Stimulated activated CD4-positive, alpha-beta T cell treated with anti-CD3 and anti-CD28 coated beads, Interleukin-1b, Interleukin-23, amount 100 ng/mL, for 48 hours (primary cell): ENCODE measurements at regions not wholly inside any gene's neighbourhood (a gene's known extent, or its start where the extent isn't known, plus 50 kb on each side); places are given as distances from the start of the nearest gene placed in this dataset.
"Not testable (repeated sequence)": the region's sequence is repeated elsewhere in the genome, so short reads cannot be mapped to it uniquely, and the experiment has no call there.

Experiments
- DNase-seq: peaks from one replicate; pipeline ENCODE4 v3.0.0-alpha.2; 2020

DNA sequence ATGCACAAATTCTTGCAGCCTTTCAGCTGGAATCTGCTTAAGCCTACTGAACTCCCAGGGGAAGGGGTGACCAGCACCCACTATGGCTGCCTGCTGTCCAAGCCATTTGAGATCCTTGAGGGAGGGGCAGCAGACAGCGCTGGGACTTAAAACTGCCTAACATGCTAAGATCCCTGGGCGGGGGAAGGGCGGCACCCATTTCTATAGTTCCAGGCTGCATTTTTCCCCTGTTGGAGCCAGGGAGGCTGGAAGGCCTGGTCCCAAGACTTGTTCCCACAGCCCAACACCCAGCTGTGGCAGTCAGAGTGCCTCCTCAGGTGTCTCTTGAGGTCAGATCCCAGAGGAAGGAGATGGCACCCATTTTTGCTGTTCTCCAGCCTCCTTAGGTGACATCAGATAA is 1061.3 kb upstream of the COX7C start:
- no peak for DNase-seq

DNA sequence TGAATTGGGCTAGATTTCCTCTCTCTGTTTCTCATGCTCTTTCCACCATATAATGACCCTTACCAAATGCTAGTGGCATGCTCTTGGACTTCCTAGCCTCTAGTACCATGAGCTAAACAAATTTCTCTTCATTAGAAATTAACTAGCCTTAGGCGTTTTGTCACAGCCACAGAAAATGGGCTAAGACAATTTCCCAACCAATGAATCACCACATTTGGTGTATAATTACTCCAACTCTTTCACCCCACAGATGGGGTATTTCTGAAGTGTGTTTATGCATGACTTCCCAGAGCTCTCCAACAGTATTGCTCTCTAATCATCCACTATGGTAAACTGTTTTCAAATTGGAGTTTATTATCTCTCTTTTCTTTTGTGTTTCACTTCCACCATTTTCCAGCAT is 1041.1 kb upstream of the COX7C start:
- no peak for DNase-seq

DNA sequence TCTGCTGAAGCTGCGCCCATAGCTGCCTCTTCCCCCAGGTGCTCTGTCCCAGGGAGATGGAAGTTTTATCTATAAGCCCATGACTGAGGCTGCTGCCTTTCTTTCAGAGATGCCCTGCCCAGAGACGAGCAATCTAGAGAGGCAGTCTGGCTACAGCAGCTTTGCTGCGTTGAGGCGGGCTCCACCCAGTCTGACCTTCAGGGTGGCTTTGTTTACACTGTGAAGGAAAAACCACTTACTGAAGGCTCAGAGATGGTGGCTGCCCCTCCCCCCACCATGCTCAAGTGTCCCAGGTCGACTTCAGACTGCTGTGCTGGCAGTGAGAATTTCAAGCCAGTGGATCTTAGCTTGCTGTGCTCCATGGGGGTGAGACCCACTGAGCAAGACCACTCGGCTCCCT is 1029.9 kb upstream of the COX7C start:
- DNase-seq: not testable (repeated sequence)

DNA sequence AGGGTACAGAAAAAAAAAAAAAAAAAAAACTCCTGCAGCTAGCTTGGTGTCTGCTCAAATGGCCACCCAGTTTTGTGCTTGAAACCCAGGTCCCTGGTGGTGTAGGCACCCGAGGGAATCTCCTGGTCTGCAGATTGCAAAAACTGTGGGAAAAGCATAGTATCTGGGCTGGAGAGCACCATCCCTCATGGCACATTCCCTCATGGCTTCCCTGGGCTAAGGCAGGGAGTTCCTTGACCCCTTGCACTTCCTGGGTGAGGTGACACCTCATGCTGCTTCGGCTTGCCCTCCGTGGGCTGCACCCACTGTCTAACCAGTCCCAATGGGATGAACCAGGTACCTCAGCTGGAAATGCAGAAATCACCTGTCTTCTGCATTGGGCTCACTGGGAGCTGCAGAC is 1029.5 kb upstream of the COX7C start:
- not testable (repeated sequence) for DNase-seq

DNA sequence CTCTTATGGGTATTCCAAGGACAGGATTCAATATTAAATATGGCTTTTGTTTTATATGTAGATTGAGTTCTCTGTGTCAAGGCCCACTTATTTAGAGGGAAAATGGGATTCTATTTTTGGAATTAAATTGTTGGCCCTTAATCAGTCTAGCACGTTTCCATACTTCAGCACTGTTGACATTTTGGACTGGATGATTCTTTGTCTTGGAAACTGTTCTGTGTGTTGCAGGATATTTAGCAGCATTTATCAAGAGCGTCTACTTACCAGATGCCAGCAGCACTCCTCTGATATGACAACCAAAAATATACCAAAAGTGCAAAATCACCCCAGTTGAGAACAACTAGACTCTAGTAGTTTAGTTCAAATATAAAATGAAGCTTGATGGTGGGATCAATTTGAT is 1027.0 kb upstream of the COX7C start:
- DNase-seq: no peak

DNA sequence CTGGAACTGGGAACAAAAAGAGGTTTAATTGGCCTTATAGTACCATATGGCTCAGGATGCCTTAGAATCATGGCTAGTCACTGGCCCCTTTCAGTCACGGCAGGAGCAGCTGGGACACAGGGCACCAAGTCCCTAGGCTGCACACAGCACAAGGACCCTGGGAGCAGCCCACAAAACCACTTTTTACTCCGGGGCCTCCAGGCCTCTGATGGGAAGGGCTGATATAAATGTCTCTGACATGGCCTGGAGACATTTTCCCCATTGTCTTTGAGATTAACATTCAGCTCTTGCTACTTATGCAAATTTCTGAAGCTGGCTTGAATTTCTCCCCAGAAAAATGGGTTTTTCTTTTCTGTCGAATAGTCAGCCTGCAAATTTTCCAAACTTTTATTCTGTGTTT is 1026.4 kb upstream of the COX7C start:
- no peak for DNase-seq

DNA sequence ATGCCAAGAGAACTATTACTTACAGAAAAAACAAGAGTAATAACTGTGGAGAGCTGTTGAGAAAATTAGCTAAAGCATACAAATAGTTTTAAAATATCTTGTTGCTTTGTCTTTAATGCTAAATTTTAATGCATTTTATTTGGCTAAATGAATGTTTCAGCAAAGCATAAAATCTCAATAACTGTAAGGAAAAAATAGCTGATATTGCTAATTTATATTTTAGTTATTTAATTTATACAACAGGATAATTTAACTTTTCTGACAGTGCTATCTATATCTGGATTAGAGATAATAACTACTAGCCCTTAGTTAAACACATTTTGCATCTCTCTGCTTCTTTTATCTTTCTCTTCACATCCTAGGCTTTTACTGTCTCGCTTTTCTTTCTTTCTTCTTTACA is 1014.9 kb upstream of the COX7C start:
- no peak for DNase-seq

DNA sequence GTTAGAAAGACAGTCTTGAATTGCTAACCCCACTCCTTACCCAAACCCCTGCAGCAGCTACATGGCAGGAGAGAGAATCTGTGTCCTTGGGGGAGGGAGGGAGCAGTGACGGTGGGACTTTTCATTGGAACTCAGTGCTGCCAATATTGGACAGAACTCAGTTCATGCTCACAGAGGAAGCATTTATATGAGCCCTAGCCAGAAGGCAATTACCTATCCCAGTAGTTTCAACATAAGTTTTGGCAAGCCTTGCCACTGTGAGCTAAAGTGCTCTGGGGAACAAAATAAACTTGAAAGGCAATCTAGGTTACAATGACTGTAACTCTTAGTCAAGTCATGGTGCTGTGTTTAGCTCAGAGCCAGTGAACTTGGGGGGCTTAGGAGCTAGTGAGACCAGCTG is 1013.4 kb upstream of the COX7C start:
- DNase-seq: no peak

DNA sequence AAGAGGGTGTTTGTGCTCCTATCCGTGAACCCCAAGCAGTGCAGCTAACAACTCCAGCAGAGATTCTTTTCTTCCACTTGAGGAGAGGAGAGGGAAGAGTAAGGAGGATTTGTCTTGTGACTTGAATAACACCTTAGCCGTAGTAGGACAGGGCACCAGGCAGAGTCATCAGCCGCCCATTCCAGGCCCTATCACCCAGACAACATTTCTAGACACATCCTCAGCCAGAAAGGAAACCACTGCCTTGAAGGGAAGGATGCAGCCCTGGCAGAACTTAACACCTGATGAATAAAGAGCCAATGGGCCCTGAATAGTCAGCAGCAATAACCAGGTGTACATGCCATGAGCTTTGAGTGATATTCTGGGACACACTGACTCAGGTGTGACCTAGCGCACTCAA is 1013.0 kb upstream of the COX7C start:
- no peak for DNase-seq

DNA sequence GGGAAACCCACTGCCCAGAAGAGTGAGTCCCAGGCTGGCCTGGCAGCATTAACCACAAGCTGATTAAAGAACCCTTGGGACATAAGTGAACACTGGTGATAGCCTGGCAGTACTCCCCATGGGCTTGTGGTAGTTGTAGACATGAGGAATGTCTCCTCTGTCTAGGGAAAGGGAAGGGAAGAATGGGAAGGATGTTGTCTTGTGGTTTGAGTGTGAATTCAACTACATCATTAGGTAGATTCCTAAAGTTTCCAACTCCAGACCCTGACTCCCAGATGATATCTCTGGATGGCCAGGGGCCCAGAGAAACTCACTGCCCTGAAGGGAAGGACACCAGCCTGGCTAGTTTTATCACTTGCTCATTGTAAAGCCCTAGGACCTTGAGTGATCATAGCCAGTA is 1012.4 kb upstream of the COX7C start:
- DNase-seq: no peak

DNA sequence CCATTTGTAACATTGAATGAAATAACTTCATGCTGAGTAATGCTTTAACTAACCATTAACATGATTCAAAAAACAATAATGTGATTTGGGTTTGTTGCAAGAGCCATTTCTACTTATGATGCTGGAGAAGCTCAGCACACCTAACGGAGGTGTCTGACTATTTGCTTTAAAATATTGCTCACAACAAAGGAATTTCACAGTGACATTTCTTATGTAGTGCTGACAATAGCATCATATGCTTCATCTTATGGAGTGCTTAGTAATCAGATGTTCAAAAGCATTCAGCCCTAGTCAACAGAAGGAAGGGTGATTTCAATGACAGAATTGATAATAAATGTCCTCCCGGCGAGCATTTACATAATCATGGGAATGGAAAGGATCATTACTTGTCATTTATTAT is 1003.3 kb upstream of the COX7C start:
- DNase-seq: no peak

DNA sequence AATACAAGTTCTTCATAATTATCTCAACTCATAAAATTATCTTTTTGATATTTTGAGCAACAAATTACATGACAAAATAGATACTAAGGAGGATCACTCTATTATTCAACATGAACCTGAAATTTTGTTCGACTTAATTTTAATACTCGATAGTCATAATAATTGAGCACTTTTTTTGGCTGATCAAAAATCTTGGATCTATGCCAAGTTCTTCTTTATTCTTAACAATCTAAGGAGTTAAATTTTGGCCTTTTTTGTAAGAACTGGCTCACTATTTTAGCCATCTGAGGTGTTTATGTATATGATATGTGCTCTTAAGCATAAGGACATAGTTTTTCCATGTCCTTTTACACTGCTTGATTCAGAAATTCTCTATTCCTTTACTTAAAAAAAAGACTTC is 996.1 kb upstream of the COX7C start:
- no peak for DNase-seq

DNA sequence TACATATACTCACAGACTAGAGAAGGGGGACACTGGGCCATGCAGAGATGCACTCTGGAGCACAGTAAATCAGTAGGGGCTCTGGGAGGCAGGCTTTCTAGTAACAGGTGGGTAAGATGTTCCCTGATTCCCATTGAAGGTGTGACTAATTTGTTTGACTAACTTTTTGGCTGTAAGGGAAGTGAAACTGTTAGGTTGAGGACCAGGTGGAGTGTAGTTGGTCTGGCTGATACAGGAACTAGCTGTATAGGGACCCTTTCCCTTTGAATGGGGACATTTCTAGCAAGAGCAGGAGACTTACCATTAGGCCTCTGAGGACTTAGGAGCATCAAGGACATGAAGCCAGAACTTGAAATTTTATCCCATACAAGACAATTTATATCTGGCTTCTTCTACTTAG is 989.6 kb upstream of the COX7C start:
- DNase-seq: no peak

DNA sequence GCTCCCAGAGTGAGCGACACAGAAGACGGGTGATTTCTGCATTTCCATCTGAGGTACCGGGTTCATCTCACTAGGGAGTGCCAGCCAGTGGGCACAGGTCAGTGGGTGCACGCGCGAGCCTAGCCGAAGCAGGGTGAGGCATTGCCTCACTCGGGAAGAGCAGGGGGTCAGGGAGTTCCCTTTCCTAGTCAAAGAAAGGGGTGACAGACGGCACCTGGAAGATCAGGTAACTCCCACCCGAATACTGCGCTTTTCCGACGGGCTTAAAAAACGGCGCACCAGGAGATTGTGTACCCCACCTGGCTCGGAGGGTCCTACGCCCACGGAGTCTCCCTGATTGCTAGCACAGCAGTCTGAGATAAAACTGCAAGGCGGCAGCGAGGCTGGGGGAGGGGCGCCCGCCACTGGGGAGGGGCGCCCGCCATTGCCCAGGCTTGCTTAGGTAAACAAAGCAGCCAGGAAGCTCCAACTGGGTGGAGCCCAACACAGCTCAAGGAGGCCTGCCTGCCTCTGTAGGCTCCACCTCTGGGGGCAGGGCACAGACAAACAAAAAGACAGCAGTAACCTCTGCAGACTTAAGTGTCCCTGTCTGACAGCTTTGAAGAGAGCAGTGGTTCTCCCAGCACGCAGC is 979.1 kb upstream of the COX7C start:
- not testable (repeated sequence) for DNase-seq

DNA sequence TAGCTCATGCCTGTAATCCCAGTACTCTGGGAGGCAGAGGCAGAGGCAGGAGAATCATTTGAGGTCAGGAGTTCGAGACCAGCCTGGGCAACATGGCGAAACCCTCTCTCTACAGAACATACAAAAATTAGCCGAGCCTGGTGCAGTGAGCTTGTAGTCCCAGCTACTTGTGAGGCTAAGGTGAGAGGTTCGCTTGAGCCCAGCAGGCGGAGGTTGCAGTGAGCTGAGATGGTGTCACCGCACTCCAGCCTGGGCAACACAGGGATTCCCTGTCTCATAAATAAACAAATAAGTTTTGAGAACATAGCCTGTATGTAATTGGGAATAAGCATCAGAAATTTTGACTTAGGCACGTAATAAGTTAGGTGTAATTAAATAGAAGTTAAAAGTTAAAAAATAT is 971.7 kb upstream of the COX7C start:
- no peak for DNase-seq

DNA sequence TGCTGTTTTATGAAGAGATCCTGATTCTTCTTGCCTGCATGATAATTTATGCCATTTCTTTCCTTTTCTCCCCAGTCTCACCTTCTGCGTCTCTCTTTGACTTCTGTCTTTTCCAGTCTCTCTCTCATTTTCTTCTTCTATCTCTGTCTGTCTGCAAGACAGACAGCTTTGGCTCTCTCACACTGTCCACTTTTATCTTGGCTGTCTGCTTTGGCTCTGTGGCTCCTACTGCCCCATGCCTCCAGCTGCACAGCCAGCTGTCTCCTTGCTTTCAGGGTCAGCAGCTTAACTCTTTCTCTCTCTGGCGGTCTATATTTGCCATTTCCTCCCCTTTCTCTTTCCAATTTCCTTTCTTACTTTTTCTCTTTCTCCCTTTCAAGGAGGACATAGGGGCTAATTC is 971.1 kb upstream of the COX7C start:
- no peak for DNase-seq

DNA sequence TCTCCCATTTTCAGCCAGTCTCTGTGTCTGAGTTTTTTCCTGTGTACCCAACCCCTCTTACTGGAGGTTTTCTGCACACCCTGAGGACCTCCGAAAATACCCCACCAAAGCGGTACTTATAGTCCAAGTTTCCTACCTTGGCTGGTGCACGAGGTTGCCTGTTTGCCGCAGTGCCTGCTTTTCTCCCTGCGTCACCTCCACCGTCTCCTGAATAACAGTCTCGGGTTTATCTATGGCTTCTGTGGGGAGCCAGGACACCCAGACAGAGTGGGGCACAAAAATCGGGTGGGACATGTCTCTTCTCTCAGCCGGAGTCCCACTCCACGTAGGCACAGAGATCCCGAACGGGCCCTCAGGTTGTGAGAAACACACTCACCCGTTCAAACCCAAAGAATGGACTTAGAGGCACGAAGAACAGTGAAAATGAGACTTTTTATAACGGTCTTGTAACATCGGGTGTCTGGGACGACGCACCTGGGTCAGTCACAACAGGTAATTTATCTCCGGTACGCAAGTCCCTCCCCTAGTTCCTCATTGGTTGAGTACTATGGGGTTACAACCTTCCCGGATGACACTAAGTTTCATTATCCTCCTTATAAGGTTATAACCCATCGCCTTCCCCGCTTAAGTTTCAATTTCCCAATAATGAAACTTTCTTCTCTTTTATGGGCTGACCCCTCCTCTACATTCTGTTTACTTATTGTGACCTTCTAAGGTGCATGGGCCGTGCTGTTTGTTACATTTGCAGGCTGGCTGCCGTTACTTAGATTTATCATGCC is 970.2 kb upstream of the COX7C start:
- no peak for DNase-seq

DNA sequence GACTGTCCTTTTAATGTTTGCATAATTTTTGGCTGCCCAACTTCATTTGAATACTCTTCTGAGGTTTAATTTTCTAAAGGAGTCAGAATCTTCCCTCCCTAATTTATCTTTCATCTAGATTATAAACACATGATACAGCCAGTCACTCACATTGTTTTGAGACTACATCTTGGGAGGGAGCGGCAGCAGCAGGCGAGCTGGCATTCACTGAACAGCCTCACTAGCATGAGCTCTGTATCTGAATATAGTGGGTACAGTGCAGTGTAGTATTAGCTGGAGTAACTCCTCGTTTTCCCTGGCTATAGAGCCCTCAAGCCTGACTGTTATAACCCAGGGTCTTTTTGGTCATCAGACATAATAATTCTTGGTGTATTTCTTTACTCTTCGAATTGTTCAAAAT is 969.2 kb upstream of the COX7C start:
- no peak for DNase-seq

DNA sequence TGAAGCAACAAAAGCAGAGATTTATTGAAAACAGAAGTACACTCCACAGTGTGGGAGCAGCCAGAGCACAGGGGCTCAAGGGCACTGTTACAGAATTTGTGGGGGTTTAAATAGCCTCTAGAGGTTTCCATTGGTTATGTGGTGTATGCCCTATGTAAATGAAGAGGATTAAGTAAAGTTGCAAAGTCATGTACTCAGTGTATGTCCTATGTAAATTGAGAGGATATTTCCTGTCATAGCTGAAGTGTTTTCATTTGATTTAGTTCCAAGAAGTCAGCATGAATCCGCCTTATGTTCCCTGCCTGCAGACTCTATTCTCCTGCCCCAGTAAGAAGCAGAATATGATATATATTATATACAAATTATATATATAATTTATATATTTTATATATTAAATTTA is 966.0 kb upstream of the COX7C start:
- no peak for DNase-seq

DNA sequence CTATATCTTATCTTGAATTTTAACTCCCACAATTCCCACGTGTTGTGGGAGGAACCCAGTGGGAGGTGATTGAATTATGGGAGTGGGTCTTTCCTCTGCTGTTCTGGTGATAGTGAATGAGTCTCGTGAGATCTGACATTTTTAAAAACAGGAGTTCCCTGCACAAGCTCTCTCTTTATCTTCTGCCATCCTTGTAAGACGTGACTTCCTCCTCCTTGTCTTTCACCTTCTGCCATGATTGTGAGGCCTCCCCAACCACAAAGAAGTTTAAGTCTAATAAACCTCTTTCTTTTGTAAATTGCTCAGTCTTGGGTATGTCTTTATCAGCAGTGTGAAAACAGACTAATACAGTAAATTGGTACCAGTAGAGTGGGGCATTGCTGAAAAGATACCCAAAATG is 963.6 kb upstream of the COX7C start:
- DNase-seq: not testable (repeated sequence)

DNA sequence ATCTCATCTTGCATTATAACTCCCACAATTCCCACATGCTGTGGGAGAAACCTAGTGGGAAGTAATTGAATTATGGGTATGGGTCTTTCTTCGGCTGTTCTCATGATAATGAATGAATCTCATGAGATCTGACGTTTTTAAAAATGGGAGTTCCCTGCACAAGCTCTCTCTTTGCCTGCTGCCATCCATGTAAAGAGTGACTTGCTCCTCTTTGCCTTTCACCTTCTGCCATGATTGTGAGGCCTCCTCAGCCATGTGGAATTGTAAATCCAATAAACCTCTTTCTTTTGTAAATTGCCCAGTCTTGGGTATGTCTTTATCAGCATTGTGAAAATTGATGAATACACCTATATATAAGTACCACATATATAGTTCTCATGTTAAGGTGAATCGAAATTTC is 961.7 kb upstream of the COX7C start:
- no peak for DNase-seq

DNA sequence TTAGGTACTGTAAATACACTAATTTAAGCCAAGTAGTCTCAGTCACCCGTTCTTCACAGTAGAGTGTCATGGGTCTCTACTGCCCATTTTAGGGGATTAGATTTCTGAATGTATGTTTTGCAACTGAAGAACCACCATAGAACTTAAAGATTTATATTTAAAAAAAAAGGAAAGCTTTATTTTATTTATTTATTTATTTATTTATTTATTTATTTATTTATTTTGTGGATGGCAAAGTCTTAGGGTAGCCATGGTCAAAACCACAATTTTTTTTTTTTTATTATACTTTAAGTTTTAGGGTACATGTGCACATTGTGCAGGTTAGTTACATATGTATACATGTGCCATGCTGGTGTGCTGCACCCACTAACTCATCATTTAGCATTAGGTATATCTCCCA is 960.4 kb upstream of the COX7C start:
- DNase-seq: not testable (repeated sequence)

DNA sequence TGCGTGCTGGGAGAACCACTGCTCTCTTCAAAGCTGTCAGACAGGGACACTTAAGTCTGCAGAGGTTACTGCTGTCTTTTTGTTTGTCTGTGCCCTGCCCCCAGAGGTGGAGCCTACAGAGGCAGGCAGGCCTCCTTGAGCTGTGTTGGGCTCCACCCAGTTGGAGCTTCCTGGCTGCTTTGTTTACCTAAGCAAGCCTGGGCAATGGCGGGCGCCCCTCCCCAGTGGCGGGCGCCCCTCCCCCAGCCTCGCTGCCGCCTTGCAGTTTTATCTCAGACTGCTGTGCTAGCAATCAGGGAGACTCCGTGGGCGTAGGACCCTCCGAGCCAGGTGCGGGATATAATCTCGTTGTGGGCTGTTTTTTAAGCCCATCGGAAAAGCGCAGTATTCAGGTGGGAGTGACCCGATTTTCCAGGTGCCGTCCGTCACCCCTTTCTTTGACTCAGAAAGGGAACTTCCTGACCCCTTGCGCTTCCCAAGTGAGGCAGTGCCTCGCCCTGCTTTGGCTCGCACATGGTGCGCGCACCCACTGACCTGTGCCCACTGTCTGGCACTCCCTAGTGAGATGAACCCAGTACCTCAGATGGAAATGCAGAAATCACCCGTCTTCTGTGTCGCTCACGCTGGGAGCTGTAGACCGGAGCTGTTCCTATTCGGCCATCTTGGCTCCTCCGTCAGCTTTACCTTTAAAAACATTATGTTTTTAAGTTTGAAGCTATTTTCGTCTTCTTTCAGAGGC is 954.6 kb upstream of the COX7C start:
- not testable (repeated sequence) for DNase-seq

DNA sequence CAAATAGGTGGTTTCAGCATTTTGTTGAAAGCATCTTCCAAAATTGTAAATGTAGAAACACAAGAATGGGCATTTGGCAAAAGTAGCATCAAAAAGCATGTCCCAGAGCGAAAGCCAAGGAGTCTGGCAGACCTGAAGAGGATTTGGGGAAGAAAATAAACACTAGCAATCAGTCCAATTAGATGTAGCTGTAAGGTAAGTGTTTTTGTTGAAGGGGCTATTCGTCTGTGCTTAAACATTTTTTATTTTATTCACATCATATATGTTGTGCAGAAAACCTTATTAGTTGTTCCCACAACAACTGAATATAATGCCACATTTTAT is 954.1 kb upstream of the COX7C start:
- no peak for DNase-seq
